Karpas-422 (cell line): ENCODE measurements at regions not wholly inside any gene's neighbourhood (a gene's known extent, or its start where the extent isn't known, plus 50 kb on each side); places are given as distances from the start of the nearest gene placed in this dataset.
"Not testable (repeated sequence)": the region's sequence is repeated elsewhere in the genome, so short reads cannot be mapped to it uniquely, and the experiment has no call there.

ENCODE experiments used
- DNase-seq: peaks from one replicate; pipeline ENCODE4 v3.0.0-alpha.2; 2015
- H2AFZ ChIP-seq: fragments of 200-600 bp; sonication (generic); 2 replicates; pipeline ENCODE4 v1.6.1; 2014; ENCODE audit warnings: antibody characterized with exemption, low read length, mixed read lengths
- H3K27ac ChIP-seq: fragments of 200-600 bp; sonication (generic); 2 replicates; pipeline ENCODE4 v1.5.1; 2014; ENCODE audit warnings: mild to moderate bottlenecking, low read length, moderate library complexity
- H3K27me3 ChIP-seq: fragments of 200-600 bp; sonication (generic); 2 replicates; pipeline ENCODE4 v1.6.1; 2014; ENCODE audit warnings: low read length, mixed read lengths
- H3K36me3 ChIP-seq: fragments of 200-600 bp; sonication (generic); 2 replicates; pipeline ENCODE4 v1.6.1; 2014; ENCODE audit warnings: low read length, mixed read lengths; ENCODE audit not compliant: insufficient read depth
- H3K4me1 ChIP-seq: fragments of 200-600 bp; sonication (generic); 2 replicates; pipeline ENCODE4 v1.6.1; 2014; ENCODE audit warnings: mild to moderate bottlenecking, low read length, mixed read lengths
- H3K4me2 ChIP-seq: fragments of 200-600 bp; sonication (generic); 2 replicates; pipeline ENCODE4 v1.6.1; 2014; ENCODE audit warnings: low read length, low read depth, mild to moderate bottlenecking; ENCODE audit not compliant: poor library complexity, severe bottlenecking
- H3K4me3 ChIP-seq: fragments of 200-600 bp; sonication (generic); 2 replicates; pipeline ENCODE4 v1.5.1; 2014; ENCODE audit warnings: mild to moderate bottlenecking, antibody characterized with exemption, low read length, mixed read lengths
- H3K79me2 ChIP-seq: fragments of 200-600 bp; sonication (generic); 2 replicates; pipeline ENCODE4 v1.6.1; 2014; ENCODE audit warnings: mild to moderate bottlenecking, low read length, mixed read lengths
- H3K9ac ChIP-seq: fragments of 200-600 bp; sonication (generic); 2 replicates; pipeline ENCODE4 v1.6.0; 2014; ENCODE audit warnings: low read length
- H3K9me2 ChIP-seq: fragments of 200-600 bp; sonication (generic), shearing (Covaris generic); replicated peaks from 2 replicates; pipeline ENCODE4 v1.6.0; 2014; ENCODE audit warnings: mild to moderate bottlenecking, low read length, moderate library complexity; ENCODE audit not compliant: insufficient read depth
- H3K9me3 ChIP-seq: fragments of 300-700, 200-600 bp; sonication (generic); 2 replicates; pipeline ENCODE4 v1.6.1; 2014; ENCODE audit warnings: low read length, mixed read lengths
- H4K20me1 ChIP-seq: fragments of 200-600 bp; sonication (generic); 2 replicates; pipeline ENCODE4 v1.6.1; 2014; ENCODE audit warnings: mild to moderate bottlenecking, antibody characterized with exemption, low read length, low read depth; ENCODE audit not compliant: insufficient read depth

GRCh38 chr3:116512281-116512680, 67.0 kb upstream of the LSAMP start:
- no peak overlapping the region for H3K4me2 ChIP-seq
- H4K20me1 ChIP-seq, result no peaks in the 10 kb centered on the region
- H3K79me2 ChIP-seq, result no peaks in the 10 kb centered on the region

DNA sequence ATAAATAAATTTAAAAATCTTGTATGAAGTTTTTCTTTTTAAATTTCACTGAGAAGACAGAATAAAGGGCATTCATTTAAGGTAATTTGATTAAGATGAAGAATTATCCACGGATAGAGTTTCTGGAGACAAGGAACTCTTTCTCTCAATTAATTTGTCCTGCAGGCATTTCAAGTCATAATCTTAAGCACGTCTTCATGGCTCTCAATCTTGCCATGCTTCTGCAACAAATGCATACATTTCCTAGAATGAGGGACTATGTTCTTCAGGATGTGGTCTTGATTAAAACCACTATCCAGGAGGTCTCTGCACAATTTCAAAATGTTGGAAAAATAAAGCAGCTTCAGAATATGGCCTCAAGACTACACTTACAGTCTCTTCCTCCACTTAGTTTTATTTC, 67.6 kb upstream of the LSAMP start:
- no peaks in the 10 kb centered on the region for H3K27me3 ChIP-seq
- no peaks in the 10 kb centered on the region for H3K9me2 ChIP-seq
- H3K9ac ChIP-seq, result no peak overlapping the region
- DNase-seq, result no peak
- H4K20me1 ChIP-seq, result no peaks in the 10 kb centered on the region
- no peak overlapping the region for H3K27ac ChIP-seq
- H3K4me1 ChIP-seq, result no peaks in the 10 kb centered on the region
- no peaks in the 10 kb centered on the region for H3K79me2 ChIP-seq
- H3K4me2 ChIP-seq, result no peak overlapping the region
- no peak overlapping the region for H3K4me3 ChIP-seq
- H2AFZ ChIP-seq, result no peak overlapping the region
- H3K9me3 ChIP-seq, result no peaks in the 10 kb centered on the region
- H3K36me3 ChIP-seq, result no peaks in the 10 kb centered on the region

More at GRCh38 chr3:116512281-116512680, 67.0 kb upstream of the LSAMP start:
- Histone ChIP-seq H3K4me1 (no peaks in the 10 kb centered on the region), H3K27ac (no peak overlapping the region), H3K4me3 (no peak overlapping the region), H3K36me3 (no peaks in the 10 kb centered on the region), H3K27me3 (no peaks in the 10 kb centered on the region), H3K9me3 (no peaks in the 10 kb centered on the region), H2AFZ (no peak overlapping the region), H3K9me2 (no peaks in the 10 kb centered on the region), H3K9ac (no peak overlapping the region)
- no peak for DNase-seq

- Histone ChIP-seq H3K9ac (no peak overlapping the region), H4K20me1 (no peaks in the 10 kb centered on the region), H3K4me3 (no peak overlapping the region), H3K9me2 (no peaks in the 10 kb centered on the region), H3K4me1 (no peaks in the 10 kb centered on the region), H3K36me3 (no peaks in the 10 kb centered on the region), H2AFZ (no peak overlapping the region), H3K9me3 (no peaks in the 10 kb centered on the region), H3K27me3 (no peaks in the 10 kb centered on the region), H3K27ac (no peak overlapping the region), H3K4me2 (no peak overlapping the region), H3K79me2 (no peaks in the 10 kb centered on the region)
- DNase-seq, result no peak
These were observed 70.7 kb upstream of the LSAMP start for GRCh38 chr3:116515973-116516372.

- no peak overlapping the region for H3K27ac ChIP-seq
- H3K27me3 ChIP-seq, result no peaks in the 10 kb centered on the region
- H3K9ac ChIP-seq, result no peak overlapping the region
- peak; percentile 49 for DNase-seq
- H3K9me2 ChIP-seq, result no peaks in the 10 kb centered on the region
- no peak overlapping the region for H3K4me2 ChIP-seq
- H3K36me3 ChIP-seq, result no peaks in the 10 kb centered on the region
- H2AFZ ChIP-seq, result no peak overlapping the region
- H4K20me1 ChIP-seq, result no peaks in the 10 kb centered on the region
- no peak overlapping the region for H3K4me3 ChIP-seq
- no peaks in the 10 kb centered on the region for H3K9me3 ChIP-seq
- no peaks in the 10 kb centered on the region for H3K4me1 ChIP-seq
- H3K79me2 ChIP-seq, result no peaks in the 10 kb centered on the region
These were observed 72.0 kb upstream of the LSAMP start for GRCh38 chr3:116517308-116517707.

GRCh38 chr3:116519101-116519500, 73.8 kb upstream of the LSAMP start:
- DNase-seq, H3K9ac ChIP-seq, H3K79me2 ChIP-seq, H3K36me3 ChIP-seq, H4K20me1 ChIP-seq, H3K9me2 ChIP-seq, H3K4me3 ChIP-seq, H3K4me1 ChIP-seq, H3K27ac ChIP-seq, H3K4me2 ChIP-seq, H3K27me3 ChIP-seq, H2AFZ ChIP-seq, H3K9me3 ChIP-seq: not testable (repeated sequence)

GRCh38 chr3:116519823-116520222, 74.5 kb upstream of the LSAMP start:
- H2AFZ ChIP-seq, H3K9me3 ChIP-seq, H3K9ac ChIP-seq, H3K4me3 ChIP-seq, H3K9me2 ChIP-seq, H3K27me3 ChIP-seq, H3K79me2 ChIP-seq, H3K27ac ChIP-seq, H3K4me1 ChIP-seq, H3K4me2 ChIP-seq, H3K36me3 ChIP-seq, DNase-seq, H4K20me1 ChIP-seq: not testable (repeated sequence)

- no peaks in the 10 kb centered on the region for H4K20me1 ChIP-seq
- H3K79me2 ChIP-seq, result no peaks in the 10 kb centered on the region
- H2AFZ ChIP-seq, result no peak overlapping the region
- no peaks in the 10 kb centered on the region for H3K27me3 ChIP-seq
- no peaks in the 10 kb centered on the region; the same call in 1 of the 2 replicates for H3K9me2 ChIP-seq
- H3K9ac ChIP-seq, result no peak overlapping the region
- no peak overlapping the region for H3K4me2 ChIP-seq
- H3K4me1 ChIP-seq, result no peaks in the 10 kb centered on the region
- H3K36me3 ChIP-seq, result no peaks in the 10 kb centered on the region
- H3K9me3 ChIP-seq, result no peaks in the 10 kb centered on the region
- no peak for DNase-seq
- H3K4me3 ChIP-seq, result no peak overlapping the region
- H3K27ac ChIP-seq, result no peak overlapping the region
These were observed 79.3 kb upstream of the LSAMP start for GRCh38 chr3:116524453-116525210.

GRCh38 chr3:116552246-116552645, 107.0 kb upstream of the LSAMP start:
- H3K27me3 ChIP-seq, result no peaks in the 10 kb centered on the region
- no peaks in the 10 kb centered on the region for H4K20me1 ChIP-seq
- no peaks in the 10 kb centered on the region for H3K79me2 ChIP-seq
- H3K9ac ChIP-seq, result no peak overlapping the region
- no peak overlapping the region for H3K4me3 ChIP-seq
- H3K4me1 ChIP-seq, result no peaks in the 10 kb centered on the region
- 0 out of 2 replicates have a peak, but pooled peaks cover 3% of the 10 kb centered on the region for H3K9me2 ChIP-seq
- H3K9me3 ChIP-seq, result no peaks in the 10 kb centered on the region
- no peak overlapping the region for H2AFZ ChIP-seq
- DNase-seq, result no peak
- no peaks in the 10 kb centered on the region for H3K36me3 ChIP-seq
- H3K27ac ChIP-seq, result no peak overlapping the region
- H3K4me2 ChIP-seq, result no peak overlapping the region
